Trophoblast cell (in vitro differentiated cells and primary cell): ENCODE measurements at regions not wholly inside any gene's neighbourhood (a gene's known extent, or its start where the extent isn't known, plus 50 kb on each side); places are given as distances from the start of the nearest gene placed in this dataset.

ENCODE experiments used
- DNase-seq, 2 donors: peaks; one replicate each; pipeline ENCODE4 v3.0.0-alpha.2; 2016
- H2AFZ ChIP-seq: 2 replicates; pipeline ENCODE4 v1.6.1; 2013; ENCODE audit warnings: low read length, moderate library complexity, mild to moderate bottlenecking; ENCODE audit not compliant: insufficient read depth, poor library complexity
- H2AK5ac ChIP-seq: 2 replicates; pipeline ENCODE4 v1.6.1; 2013; ENCODE audit warnings: mild to moderate bottlenecking, low read length
- H2BK120ac ChIP-seq: 2 replicates; pipeline ENCODE4 v1.6.1; 2013; ENCODE audit warnings: low read length, mild to moderate bottlenecking, moderate library complexity; ENCODE audit not compliant: insufficient read depth, poor library complexity
- H2BK12ac ChIP-seq: 2 replicates; pipeline ENCODE4 v1.6.1; 2013; ENCODE audit warnings: mild to moderate bottlenecking, low read length, moderate library complexity
- H2BK5ac ChIP-seq: 2 replicates; pipeline ENCODE4 v1.6.1; 2013; ENCODE audit warnings: low read length, low read depth, moderate library complexity, mild to moderate bottlenecking; ENCODE audit not compliant: poor library complexity
- H3K14ac ChIP-seq: 2 replicates; pipeline ENCODE4 v1.6.1; 2013; ENCODE audit warnings: mild to moderate bottlenecking, low read length
- H3K18ac ChIP-seq: 2 replicates; pipeline ENCODE4 v1.6.1; 2013; ENCODE audit warnings: mild to moderate bottlenecking, low read length
- H3K23ac ChIP-seq: 2 replicates; pipeline ENCODE4 v1.6.1; 2013; ENCODE audit warnings: low read length
- H3K27ac ChIP-seq: 2 replicates; pipeline ENCODE4 v1.5.1; 2013; ENCODE audit warnings: low read depth, mild to moderate bottlenecking, inconsistent platforms, low read length, moderate library complexity
- H3K27me3 ChIP-seq: 2 replicates; pipeline ENCODE4 v1.6.1; 2013; ENCODE audit warnings: inconsistent platforms, mild to moderate bottlenecking, low read length, moderate library complexity; ENCODE audit not compliant: insufficient read depth
- H3K36me3 ChIP-seq, 2 experiments: 1 replicate in 1 of 2; 2 replicates in 1 of 2; pipeline ENCODE4 v1.6.1; 2013; ENCODE audit warnings: low read length in 2 of 2, mild to moderate bottlenecking in 2 of 2, moderate library complexity in 1 of 2; ENCODE audit not compliant: insufficient read depth in 2 of 2, control insufficient read depth in 1 of 2
- H3K4ac ChIP-seq: 2 replicates; pipeline ENCODE4 v1.6.1; 2013; ENCODE audit warnings: low read depth, mild to moderate bottlenecking, low read length, moderate library complexity
- H3K4me1 ChIP-seq, 2 experiments: 1 replicate in 1 of 2; 2 replicates in 1 of 2; pipeline ENCODE4 v1.6.1; 2013; ENCODE audit warnings: low read length in 2 of 2, mild to moderate bottlenecking in 2 of 2, moderate library complexity in 1 of 2; ENCODE audit not compliant: insufficient read depth in 2 of 2, control insufficient read depth in 1 of 2
- H3K4me2 ChIP-seq: 2 replicates; pipeline ENCODE4 v1.6.1; 2013; ENCODE audit warnings: inconsistent platforms, mild to moderate bottlenecking, low read length, moderate library complexity
- H3K4me3 ChIP-seq: 2 replicates; pipeline ENCODE4 v1.5.1; 2013; ENCODE audit warnings: mild to moderate bottlenecking, low read depth, low read length, inconsistent platforms
- H3K79me1 ChIP-seq: one replicate; pipeline ENCODE4 v1.6.1; 2013; ENCODE audit warnings: low read length
- H3K79me2 ChIP-seq: 2 replicates; pipeline ENCODE4 v1.6.1; 2013; ENCODE audit warnings: low read length, mild to moderate bottlenecking; ENCODE audit not compliant: control insufficient read depth, insufficient read depth, poor library complexity
- H3K9ac ChIP-seq: 2 replicates; pipeline ENCODE4 v1.6.1; 2013; ENCODE audit warnings: mild to moderate bottlenecking, low read length
- H3K9me3 ChIP-seq: 2 replicates; pipeline ENCODE4 v1.6.1; 2013; ENCODE audit warnings: low read depth, mild to moderate bottlenecking, control low read depth, inconsistent platforms, low read length; ENCODE audit not compliant: insufficient read depth
- H4K12ac ChIP-seq: 2 replicates; pipeline ENCODE4 v1.6.1; 2013; ENCODE audit warnings: low read depth, mild to moderate bottlenecking, low read length, moderate library complexity
- H4K8ac ChIP-seq: 2 replicates; pipeline ENCODE4 v1.6.1; 2013; ENCODE audit warnings: low read depth, mild to moderate bottlenecking, low read length, moderate library complexity
- H4K91ac ChIP-seq: one replicate; pipeline ENCODE4 v1.6.1; 2013; ENCODE audit warnings: low read depth, mild to moderate bottlenecking, low read length, moderate library complexity
- WGBS: extraction: QIAGEN DNeasy Blood & Tissue Kit; methylation state at CpG from one replicate; pipeline ENCODE4 v1.1.7; 2013; ENCODE audit warnings: missing lambda C conversion rate; ENCODE audit not compliant: insufficient read length, insufficient coverage; ENCODE audit errors: extremely low coverage; 5-methylcytosine and 5-hydroxymethylcytosine counted together

DNA sequence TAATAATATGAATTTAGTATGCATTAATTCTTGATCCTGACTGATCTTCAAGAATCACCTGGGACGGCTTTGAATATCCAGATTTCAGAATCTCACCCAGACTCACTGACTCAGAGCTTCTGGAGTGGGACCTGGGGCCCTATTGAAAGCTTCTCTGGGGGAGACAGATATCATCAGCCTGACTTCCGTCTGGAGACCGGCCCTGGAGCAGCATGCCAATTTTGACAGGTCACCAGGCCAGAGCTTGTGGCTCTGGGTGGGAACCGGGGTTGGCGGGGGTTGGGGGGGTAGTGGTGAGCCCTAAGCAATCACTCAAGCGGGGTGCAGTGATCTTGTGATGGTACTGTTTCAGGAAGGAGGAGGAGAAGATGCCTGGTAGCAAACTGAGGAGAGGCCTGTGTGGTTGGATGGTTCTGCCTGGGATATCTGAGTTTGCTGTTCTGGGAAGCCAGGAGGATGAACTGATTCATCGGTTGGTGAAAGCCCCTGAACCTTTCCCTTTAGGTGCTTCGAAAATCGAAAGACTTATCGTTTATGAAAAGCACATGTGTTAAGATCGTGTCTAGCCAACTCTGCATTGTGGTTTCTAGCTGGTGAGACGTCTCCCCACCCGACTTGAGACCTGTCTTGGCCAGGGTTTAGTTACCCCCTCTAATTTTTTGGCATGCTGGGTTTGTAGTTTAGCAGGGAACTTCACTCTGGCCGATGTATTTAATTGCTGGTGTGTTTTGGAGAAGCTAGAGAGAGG is 263.9 kb upstream of the C2CD4B start:
- Histone ChIP-seq H3K4ac (no peak overlapping the region), H2BK120ac (no peak overlapping the region), H3K18ac (no peak overlapping the region), H4K8ac (no peak overlapping the region), H3K9ac (no peak overlapping the region), H3K79me2 (no peaks in the 10 kb centered on the region), H3K4me1 (no peaks in the 10 kb centered on the region), H3K14ac (no peak overlapping the region), H3K4me2 (no peak overlapping the region), H2AFZ (no peak overlapping the region), H2BK5ac (no peak overlapping the region), H3K79me1 (no peaks in the 10 kb centered on the region), H3K23ac (no peak overlapping the region), H4K12ac (no peak overlapping the region), H2BK12ac (no peak overlapping the region), H3K4me3 (no peak overlapping the region), H3K9me3 (no peaks in the 10 kb centered on the region), H3K27ac (no peak overlapping the region), H2AK5ac (no peak overlapping the region), H4K91ac (no peak overlapping the region), H3K36me3 (peaks cover 0 to 4% of the 10 kb centered on the region in 2 experiments), H3K27me3 (no peaks in the 10 kb centered on the region)
- no peak for DNase-seq
- WGBS = no CpG with 5 or more reads among the region's 14 CpGs

DNA sequence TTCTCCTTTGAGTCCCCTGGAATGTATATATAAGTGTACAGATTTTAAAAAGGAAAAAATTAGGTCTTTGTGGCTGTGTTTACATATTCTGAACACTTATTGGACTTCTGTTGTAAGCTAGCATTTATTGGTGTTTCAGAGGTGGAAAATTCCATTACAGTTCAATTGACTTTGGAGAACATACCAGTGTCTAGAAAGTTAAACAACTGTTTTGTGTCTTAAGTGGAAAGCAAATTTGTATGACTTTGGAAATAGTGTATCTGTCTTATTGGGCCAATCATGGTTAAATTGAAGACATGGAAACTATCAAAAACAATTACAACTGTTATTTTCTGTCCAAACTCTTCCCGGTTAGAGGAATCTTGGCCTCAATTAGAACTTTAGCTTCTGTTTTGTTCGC is 265.0 kb upstream of the C2CD4B start:
- H4K8ac ChIP-seq = no peak overlapping the region
- H3K9ac ChIP-seq = no peak overlapping the region
- H3K4ac ChIP-seq = no peak overlapping the region
- no peak overlapping the region for H2AFZ ChIP-seq
- no peak for DNase-seq
- no peak overlapping the region for H2BK12ac ChIP-seq
- no peak overlapping the region for H2BK5ac ChIP-seq
- H3K79me1 ChIP-seq = no peaks in the 10 kb centered on the region
- H3K9me3 ChIP-seq = no peaks in the 10 kb centered on the region
- H3K4me1 ChIP-seq = no peaks in the 10 kb centered on the region
- H3K18ac ChIP-seq = no peak overlapping the region
- no peak overlapping the region for H3K4me2 ChIP-seq
- H2BK120ac ChIP-seq = no peak overlapping the region
- H3K14ac ChIP-seq = no peak overlapping the region
- no peaks in the 10 kb centered on the region for H3K27me3 ChIP-seq
- H4K12ac ChIP-seq = no peak overlapping the region
- H4K91ac ChIP-seq = no peak overlapping the region
- no peaks in the 10 kb centered on the region for H3K36me3 ChIP-seq
- H3K4me3 ChIP-seq = no peak overlapping the region
- no peak overlapping the region for H3K27ac ChIP-seq
- no peaks in the 10 kb centered on the region for H3K79me2 ChIP-seq
- no peak overlapping the region for H2AK5ac ChIP-seq
- WGBS = no CpG with 5 or more reads among the region's 2 CpGs
- no peak overlapping the region for H3K23ac ChIP-seq

DNA sequence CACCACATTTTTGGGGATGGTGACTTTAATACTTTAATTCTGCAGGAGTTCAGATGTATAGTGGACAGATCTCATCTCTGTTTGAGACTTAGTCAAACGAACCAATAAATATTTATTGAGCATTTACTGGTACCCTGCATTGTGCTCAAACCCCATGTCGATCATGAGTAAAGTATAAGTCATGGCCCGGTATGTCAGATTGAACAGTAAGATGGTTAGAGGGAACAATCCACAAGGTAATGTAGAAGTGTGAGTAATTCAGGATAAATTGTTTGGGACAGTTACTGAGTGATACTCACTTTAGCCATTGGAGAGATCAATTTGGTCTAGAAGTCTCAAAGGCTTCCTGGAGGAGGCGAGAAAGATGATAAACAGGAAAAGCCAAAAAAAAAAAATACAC is 265.5 kb upstream of the C2CD4B start:
- DNase-seq = no peak
- H3K27me3 ChIP-seq = no peaks in the 10 kb centered on the region
- no peaks in the 10 kb centered on the region for H3K36me3 ChIP-seq
- no peak overlapping the region for H3K27ac ChIP-seq
- H3K4ac ChIP-seq = no peak overlapping the region
- H3K18ac ChIP-seq = no peak overlapping the region
- no peak overlapping the region for H2BK120ac ChIP-seq
- H3K79me1 ChIP-seq = no peaks in the 10 kb centered on the region
- H3K79me2 ChIP-seq = no peaks in the 10 kb centered on the region
- H2BK12ac ChIP-seq = no peak overlapping the region
- H3K4me2 ChIP-seq = no peak overlapping the region
- WGBS = no CpG with 5 or more reads among the region's 4 CpGs
- no peaks in the 10 kb centered on the region for H3K4me1 ChIP-seq
- no peak overlapping the region for H4K91ac ChIP-seq
- no peak overlapping the region for H3K4me3 ChIP-seq
- H2AFZ ChIP-seq = no peak overlapping the region
- H2BK5ac ChIP-seq = no peak overlapping the region
- no peak overlapping the region for H4K8ac ChIP-seq
- H3K14ac ChIP-seq = no peak overlapping the region
- no peak overlapping the region for H3K23ac ChIP-seq
- H3K9ac ChIP-seq = no peak overlapping the region
- no peaks in the 10 kb centered on the region for H3K9me3 ChIP-seq
- no peak overlapping the region for H4K12ac ChIP-seq
- H2AK5ac ChIP-seq = no peak overlapping the region

DNA sequence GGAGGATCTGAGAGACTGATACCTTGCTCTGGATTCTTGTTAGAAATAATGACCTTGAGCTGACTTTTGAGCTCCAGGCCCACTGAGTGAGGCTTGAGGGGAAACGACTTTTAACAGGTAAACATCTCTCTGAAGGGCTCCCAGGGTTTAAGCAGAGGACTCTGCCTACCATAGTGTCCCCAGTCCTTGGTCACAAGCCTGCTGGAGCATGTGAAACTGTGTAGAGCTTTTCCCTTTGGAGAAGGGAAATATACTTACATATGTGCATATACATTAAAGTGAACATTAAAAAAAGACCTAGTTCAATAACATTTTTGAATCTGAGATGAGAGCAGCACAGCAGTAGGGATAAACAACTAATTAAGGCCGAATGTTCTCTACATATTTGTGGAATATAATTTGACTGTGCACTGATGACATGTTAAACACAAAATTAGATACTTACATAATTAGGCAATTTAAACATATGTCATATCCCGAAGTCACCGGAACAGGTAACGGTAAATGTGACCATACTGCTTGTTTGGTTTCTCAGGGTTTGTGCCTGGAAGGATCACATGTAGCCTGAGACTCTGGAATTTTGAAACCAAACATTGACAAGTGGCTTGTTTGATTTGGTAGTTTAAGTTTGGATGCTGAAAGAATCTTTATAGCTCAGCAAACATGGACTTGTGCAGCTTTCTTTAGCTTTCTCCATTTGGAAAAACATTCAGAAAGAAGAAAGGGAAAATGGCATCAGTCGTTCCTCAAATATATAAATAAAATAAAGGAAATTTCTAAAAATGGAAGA is 266.1 kb upstream of the C2CD4B start:
- no peak overlapping the region for H3K18ac ChIP-seq
- H3K4me1 ChIP-seq = no peaks in the 10 kb centered on the region
- H2BK120ac ChIP-seq = no peak overlapping the region
- no peaks in the 10 kb centered on the region for H3K9me3 ChIP-seq
- no peak overlapping the region for H4K8ac ChIP-seq
- no peak overlapping the region for H3K4me2 ChIP-seq
- H3K9ac ChIP-seq = no peak overlapping the region
- H2BK5ac ChIP-seq = no peak overlapping the region
- H3K23ac ChIP-seq = no peak overlapping the region
- H3K4ac ChIP-seq = no peak overlapping the region
- H2AK5ac ChIP-seq = no peak overlapping the region
- no peaks in the 10 kb centered on the region for H3K79me1 ChIP-seq
- no peak overlapping the region for H2BK12ac ChIP-seq
- no peak overlapping the region for H4K91ac ChIP-seq
- H3K14ac ChIP-seq = no peak overlapping the region
- H4K12ac ChIP-seq = no peak overlapping the region
- H3K4me3 ChIP-seq = no peak overlapping the region
- H2AFZ ChIP-seq = no peak overlapping the region
- WGBS = no CpG with 5 or more reads among the region's 6 CpGs
- DNase-seq = no peak
- H3K27ac ChIP-seq = peak overlapping the region; percentile 29
- H3K27me3 ChIP-seq = no peaks in the 10 kb centered on the region
- H3K79me2 ChIP-seq = no peaks in the 10 kb centered on the region
- no peaks in the 10 kb centered on the region for H3K36me3 ChIP-seq
